ENCODE measurements at regions not wholly inside any gene's neighbourhood (a gene's known extent, or its start where the extent isn't known, plus 50 kb on each side); places are given as distances from the start of the nearest gene placed in this dataset.

GRCh38 chr2:238730001-238730669 lies 117.8 kb upstream of the TWIST2 start:
- Histone ChIP-seq H3K4me3 (ENCODE audit: low read length in 2 of 2) (no peak overlapping the region), H3K27ac (ENCODE audit: low read depth in 1 of 2, low read length in 2 of 2) (peak overlapping the region; percentile 88 to 98), H3K27me3 (ENCODE audit: control insufficient read depth in 1 of 2, insufficient read depth in 2 of 2, low read length in 1 of 2) (no peaks in the 10 kb centered on the region), H3K4me1 (ENCODE audit: control insufficient read depth in 1 of 2, insufficient read depth in 2 of 2, low read length in 2 of 2) (peaks cover 0 to 2% of the 10 kb centered on the region in 2 donors), H3K9me3 (ENCODE audit: control insufficient read depth, low read length) (no peaks in the 10 kb centered on the region), H3K36me3 (ENCODE audit: control insufficient read depth in 1 of 2, insufficient read depth in 2 of 2, low read length in 1 of 2) (no peaks in the 10 kb centered on the region)
- ATAC-seq (ENCODE audit: low FRiP score) (no peak), DNase-seq (peak in 1 of 2 donors; percentile 34)
- intact Hi-C loops (cut with DNase I), result no loop called here
- WGBS, 2 donors, result 84 to 89% methylated on average over 17 of the region's 17 CpGs

- Histone ChIP-seq H3K4me3 (ENCODE audit: low read length in 2 of 2) (no peak overlapping the region), H3K9me3 (ENCODE audit: control insufficient read depth, low read length) (no peaks in the 10 kb centered on the region), H3K36me3 (ENCODE audit: control insufficient read depth in 1 of 2, insufficient read depth in 2 of 2, low read length in 1 of 2) (no peaks in the 10 kb centered on the region), H3K4me1 (ENCODE audit: control insufficient read depth in 1 of 2, insufficient read depth in 2 of 2, low read length in 2 of 2) (peaks cover 0 to 2% of the 10 kb centered on the region in 2 donors), H3K27me3 (ENCODE audit: control insufficient read depth in 1 of 2, insufficient read depth in 2 of 2, low read length in 1 of 2) (no peaks in the 10 kb centered on the region), H3K27ac (ENCODE audit: low read depth in 1 of 2, low read length in 2 of 2) (no peak overlapping the region)
- intact Hi-C loops (cut with DNase I), result no loop called here
- ATAC-seq (ENCODE audit: low FRiP score), result no peak
- DNase-seq, result no peak
- WGBS, 2 donors, result 94 to 96% methylated on average over 4 of the region's 4 CpGs
Measured at GRCh38 chr2:238730881-238731280, 117.0 kb upstream of the TWIST2 start.

GRCh38 chr2:238731961-238732360 lies 115.9 kb upstream of the TWIST2 start:
- intact Hi-C loops (cut with DNase I), result no loop called here
- DNase-seq (no peak), ATAC-seq (ENCODE audit: low FRiP score) (no peak)
- WGBS, 2 donors, result 60 to 74% methylated on average over 3 of the region's 3 CpGs
- no peaks in the 10 kb centered on the region for H3K27me3 ChIP-seq (ENCODE audit: control insufficient read depth in 1 of 2, insufficient read depth in 2 of 2, low read length in 1 of 2)
- H3K4me1 ChIP-seq (ENCODE audit: control insufficient read depth in 1 of 2, insufficient read depth in 2 of 2, low read length in 2 of 2), result peaks cover 0 to 2% of the 10 kb centered on the region in 2 donors
- no peaks in the 10 kb centered on the region for H3K36me3 ChIP-seq (ENCODE audit: control insufficient read depth in 1 of 2, insufficient read depth in 2 of 2, low read length in 1 of 2)
- no peaks in the 10 kb centered on the region for H3K9me3 ChIP-seq (ENCODE audit: control insufficient read depth, low read length)
- H3K27ac ChIP-seq (ENCODE audit: low read depth in 1 of 2, low read length in 2 of 2), result no peak overlapping the region
- H3K4me3 ChIP-seq (ENCODE audit: low read length in 2 of 2), result no peak overlapping the region

GRCh38 chr2:238738917-238739316 lies 109.0 kb upstream of the TWIST2 start:
- Histone ChIP-seq H3K27me3 (ENCODE audit: control insufficient read depth in 1 of 2, insufficient read depth in 2 of 2, low read length in 1 of 2) (no peaks in the 10 kb centered on the region), H3K9me3 (ENCODE audit: control insufficient read depth, low read length) (peaks cover 1% of the 10 kb centered on the region), H3K4me1 (ENCODE audit: control insufficient read depth in 1 of 2, insufficient read depth in 2 of 2, low read length in 2 of 2) (no peaks in the 10 kb centered on the region), H3K36me3 (ENCODE audit: control insufficient read depth in 1 of 2, insufficient read depth in 2 of 2, low read length in 1 of 2) (no peaks in the 10 kb centered on the region), H3K4me3 (ENCODE audit: low read length in 2 of 2) (no peak overlapping the region), H3K27ac (ENCODE audit: low read depth in 1 of 2, low read length in 2 of 2) (no peak overlapping the region)
- ATAC-seq (ENCODE audit: low FRiP score) (no peak), DNase-seq (no peak)
- intact Hi-C loops (cut with DNase I), result no loop called here
- 74 to 78% methylated on average over 6 of the region's 6 CpGs for WGBS, 2 donors

GRCh38 chr2:238739668-238740067 lies 108.2 kb upstream of the TWIST2 start:
- H3K36me3 ChIP-seq (ENCODE audit: control insufficient read depth in 1 of 2, insufficient read depth in 2 of 2, low read length in 1 of 2), result no peaks in the 10 kb centered on the region
- WGBS, 2 donors, result 70 to 84% methylated on average over 5 of the region's 5 CpGs
- no peak for ATAC-seq (ENCODE audit: low FRiP score)
- H3K9me3 ChIP-seq (ENCODE audit: control insufficient read depth, low read length), result peaks cover 1% of the 10 kb centered on the region
- DNase-seq, result no peak
- no peaks in the 10 kb centered on the region for H3K4me1 ChIP-seq (ENCODE audit: control insufficient read depth in 1 of 2, insufficient read depth in 2 of 2, low read length in 2 of 2)
- H3K4me3 ChIP-seq (ENCODE audit: low read length in 2 of 2), result no peak overlapping the region
- intact Hi-C loops (cut with DNase I), result no loop called here
- H3K27me3 ChIP-seq (ENCODE audit: control insufficient read depth in 1 of 2, insufficient read depth in 2 of 2, low read length in 1 of 2), result no peaks in the 10 kb centered on the region
- no peak overlapping the region for H3K27ac ChIP-seq (ENCODE audit: low read depth in 1 of 2, low read length in 2 of 2)

- WGBS, 2 donors, result 87 to 93% methylated on average over 2 of the region's 2 CpGs
- Histone ChIP-seq H3K27ac (ENCODE audit: low read depth in 1 of 2, low read length in 2 of 2) (no peak overlapping the region), H3K4me3 (ENCODE audit: low read length in 2 of 2) (no peak overlapping the region), H3K27me3 (ENCODE audit: control insufficient read depth in 1 of 2, insufficient read depth in 2 of 2, low read length in 1 of 2) (no peaks in the 10 kb centered on the region), H3K4me1 (ENCODE audit: control insufficient read depth in 1 of 2, insufficient read depth in 2 of 2, low read length in 2 of 2) (no peaks in the 10 kb centered on the region), H3K9me3 (ENCODE audit: control insufficient read depth, low read length) (peaks cover 1% of the 10 kb centered on the region), H3K36me3 (ENCODE audit: control insufficient read depth in 1 of 2, insufficient read depth in 2 of 2, low read length in 1 of 2) (no peaks in the 10 kb centered on the region)
- no peak for DNase-seq
- intact Hi-C loops (cut with DNase I), result no loop called here
- ATAC-seq (ENCODE audit: low FRiP score), result no peak
Measured at GRCh38 chr2:238741277-238741676, 106.6 kb upstream of the TWIST2 start.

GRCh38 chr2:238742066-238742465 lies 105.8 kb upstream of the TWIST2 start:
- Histone ChIP-seq H3K4me1 (ENCODE audit: control insufficient read depth in 1 of 2, insufficient read depth in 2 of 2, low read length in 2 of 2) (no peaks in the 10 kb centered on the region), H3K27me3 (ENCODE audit: control insufficient read depth in 1 of 2, insufficient read depth in 2 of 2, low read length in 1 of 2) (no peaks in the 10 kb centered on the region), H3K4me3 (ENCODE audit: low read length in 2 of 2) (no peak overlapping the region), H3K36me3 (ENCODE audit: control insufficient read depth in 1 of 2, insufficient read depth in 2 of 2, low read length in 1 of 2) (no peaks in the 10 kb centered on the region), H3K9me3 (ENCODE audit: control insufficient read depth, low read length) (peaks cover 1% of the 10 kb centered on the region), H3K27ac (ENCODE audit: low read depth in 1 of 2, low read length in 2 of 2) (no peak overlapping the region)
- DNase-seq (no peak), ATAC-seq (ENCODE audit: low FRiP score) (no peak)
- WGBS, 2 donors, result 63 to 75% methylated on average over 3 of the region's 3 CpGs
- intact Hi-C loops (cut with DNase I), result no loop called here

GRCh38 chr2:238742664-238743063 lies 105.2 kb upstream of the TWIST2 start:
- intact Hi-C loops (cut with DNase I), result no loop called here
- DNase-seq (no peak), ATAC-seq (ENCODE audit: low FRiP score) (no peak)
- Histone ChIP-seq H3K27me3 (ENCODE audit: control insufficient read depth in 1 of 2, insufficient read depth in 2 of 2, low read length in 1 of 2) (no peaks in the 10 kb centered on the region), H3K36me3 (ENCODE audit: control insufficient read depth in 1 of 2, insufficient read depth in 2 of 2, low read length in 1 of 2) (no peaks in the 10 kb centered on the region), H3K4me1 (ENCODE audit: control insufficient read depth in 1 of 2, insufficient read depth in 2 of 2, low read length in 2 of 2) (no peaks in the 10 kb centered on the region), H3K4me3 (ENCODE audit: low read length in 2 of 2) (no peak overlapping the region), H3K27ac (ENCODE audit: low read depth in 1 of 2, low read length in 2 of 2) (no peak overlapping the region), H3K9me3 (ENCODE audit: control insufficient read depth, low read length) (no peaks in the 10 kb centered on the region)
- WGBS, 2 donors, result 92 to 93% methylated on average over 8 of the region's 8 CpGs

- H3K27me3 ChIP-seq (ENCODE audit: control insufficient read depth in 1 of 2, insufficient read depth in 2 of 2, low read length in 1 of 2), result no peaks in the 10 kb centered on the region
- no peak overlapping the region for H3K4me3 ChIP-seq (ENCODE audit: low read length in 2 of 2)
- intact Hi-C loops (cut with DNase I), result no loop called here
- DNase-seq, result no peak
- no peaks in the 10 kb centered on the region for H3K4me1 ChIP-seq (ENCODE audit: control insufficient read depth in 1 of 2, insufficient read depth in 2 of 2, low read length in 2 of 2)
- no peak overlapping the region for H3K27ac ChIP-seq (ENCODE audit: low read depth in 1 of 2, low read length in 2 of 2)
- H3K36me3 ChIP-seq (ENCODE audit: control insufficient read depth in 1 of 2, insufficient read depth in 2 of 2, low read length in 1 of 2), result no peaks in the 10 kb centered on the region
- H3K9me3 ChIP-seq (ENCODE audit: control insufficient read depth, low read length), result no peaks in the 10 kb centered on the region
- WGBS, 2 donors, result 54 to 55% methylated on average over 21 of the region's 21 CpGs
- ATAC-seq (ENCODE audit: low FRiP score), result no peak
Measured at GRCh38 chr2:238743243-238744065, 104.4 kb upstream of the TWIST2 start.

Data from aorta (tissue), 5 donors.